Kidney (tissue), 13 donors: ENCODE measurements at regions not wholly inside any gene's neighbourhood (a gene's known extent, or its start where the extent isn't known, plus 50 kb on each side); places are given as distances from the start of the nearest gene placed in this dataset.

Experiments
- DNase-seq, 5 donors: peaks; one replicate each; pipeline ENCODE4 v3.0.0-alpha.2; 2013 to 2020
- FAIRE-seq: peaks from 2 replicates; lab custom pipeline; 2012; peaks lifted over from hg19 to GRCh38; lab: Jason Lieb, UNC
- H3K27ac ChIP-seq, 2 donors: one replicate each; pipeline ENCODE4 v1.7.0; 2013; ENCODE audit warnings: low read depth in 2 of 2, low read length in 2 of 2, inconsistent platforms in 1 of 2
- H3K27me3 ChIP-seq: one replicate; pipeline ENCODE4 v1.7.1; 2013; ENCODE audit warnings: low read length, inconsistent platforms; ENCODE audit not compliant: control insufficient read depth, insufficient read depth
- H3K36me3 ChIP-seq, 3 donors: one replicate each; pipeline versions ENCODE4 v1.7.0 to v1.7.1; 2013; ENCODE audit warnings: low read length in 3 of 3, control low read depth in 1 of 3, inconsistent platforms in 1 of 3; ENCODE audit not compliant: insufficient read depth in 3 of 3, control insufficient read depth in 2 of 3
- H3K4me1 ChIP-seq, 3 donors: one replicate each; pipeline versions ENCODE4 v1.7.0 to v1.7.1; 2013; ENCODE audit warnings: low read length in 3 of 3, inconsistent platforms in 1 of 3, low read depth in 1 of 3; ENCODE audit not compliant: control insufficient read depth in 2 of 3, insufficient read depth in 2 of 3
- H3K4me3 ChIP-seq, 3 donors: one replicate each; pipeline versions ENCODE4 v1.7.0 to v1.8.1; 2013; ENCODE audit warnings: low read length in 3 of 3, control low read depth in 1 of 3, inconsistent platforms in 1 of 3
- H3K9ac ChIP-seq, 3 donors: one replicate each; pipeline versions ENCODE4 v1.7.0 to v1.7.1; 2013; ENCODE audit warnings: low read length in 3 of 3, control low read depth in 1 of 3, inconsistent platforms in 1 of 3
- H3K9me3 ChIP-seq, 3 donors: one replicate each; pipeline versions ENCODE4 v1.7.0 to v1.7.1; 2013; ENCODE audit warnings: low read length in 3 of 3, control low read depth in 1 of 3, inconsistent platforms in 1 of 3; ENCODE audit not compliant: control insufficient read depth in 2 of 3, insufficient read depth in 1 of 3
- intact Hi-C: fragments of 100-400 bp; cut with DNase I; formaldehyde crosslinking; loops from one replicate; pipeline ENCODE4 v1.11.1; 2022
- TF ChIP-seq, protein P1 (sequence below): IDR thresholded peaks from 3 replicates; pipeline ENCODE4 v1.5.1; 2012; ENCODE audit warnings: mild to moderate bottlenecking, moderate library complexity, borderline replicate concordance; ENCODE audit not compliant: insufficient read depth; ENCODE audit errors: extremely low read depth
- donor health status: control.
- donor health status: control.
- donor health status: control.
- donor health status: control.
- donor health status: control.
- donor health status: DM: yes; HTN: yes; CAD: no.
- donor health status: Normal renal cell carcinoma (clear cell type).

DNA sequence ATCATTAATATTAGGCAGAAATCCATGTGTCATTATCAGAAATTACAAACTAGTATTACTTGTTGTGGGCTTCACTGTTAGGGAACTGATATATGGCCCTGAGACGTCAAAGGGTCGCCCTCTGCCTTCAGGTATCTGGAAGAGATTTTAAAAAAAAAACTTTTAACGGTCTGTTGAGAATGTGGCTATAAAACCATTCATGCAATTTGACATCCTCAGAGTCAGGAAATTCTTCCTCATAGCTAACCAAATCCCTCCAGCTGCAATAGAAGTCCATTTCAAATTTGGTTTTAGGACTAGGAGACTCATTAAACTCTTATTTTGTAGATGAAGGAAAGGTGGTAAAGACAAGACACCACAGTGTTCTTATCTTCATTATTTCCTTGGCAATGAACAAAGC, 194.2 kb upstream of the NOCT start:
- Histone ChIP-seq H3K4me1 (peaks cover 0 to 8% (median 0%) of the 10 kb centered on the region in 3 donors), H3K9ac (no peak overlapping the region), H3K36me3 (no peaks in the 10 kb centered on the region), H3K27me3 (no peaks in the 10 kb centered on the region), H3K4me3 (no peak overlapping the region), H3K9me3 (no peaks in the 10 kb centered on the region), H3K27ac (no peak overlapping the region)
- FAIRE-seq (no peak), DNase-seq (peak in 1 of 5 donors; percentile 52)
- TF ChIP-seq, protein P1, sequence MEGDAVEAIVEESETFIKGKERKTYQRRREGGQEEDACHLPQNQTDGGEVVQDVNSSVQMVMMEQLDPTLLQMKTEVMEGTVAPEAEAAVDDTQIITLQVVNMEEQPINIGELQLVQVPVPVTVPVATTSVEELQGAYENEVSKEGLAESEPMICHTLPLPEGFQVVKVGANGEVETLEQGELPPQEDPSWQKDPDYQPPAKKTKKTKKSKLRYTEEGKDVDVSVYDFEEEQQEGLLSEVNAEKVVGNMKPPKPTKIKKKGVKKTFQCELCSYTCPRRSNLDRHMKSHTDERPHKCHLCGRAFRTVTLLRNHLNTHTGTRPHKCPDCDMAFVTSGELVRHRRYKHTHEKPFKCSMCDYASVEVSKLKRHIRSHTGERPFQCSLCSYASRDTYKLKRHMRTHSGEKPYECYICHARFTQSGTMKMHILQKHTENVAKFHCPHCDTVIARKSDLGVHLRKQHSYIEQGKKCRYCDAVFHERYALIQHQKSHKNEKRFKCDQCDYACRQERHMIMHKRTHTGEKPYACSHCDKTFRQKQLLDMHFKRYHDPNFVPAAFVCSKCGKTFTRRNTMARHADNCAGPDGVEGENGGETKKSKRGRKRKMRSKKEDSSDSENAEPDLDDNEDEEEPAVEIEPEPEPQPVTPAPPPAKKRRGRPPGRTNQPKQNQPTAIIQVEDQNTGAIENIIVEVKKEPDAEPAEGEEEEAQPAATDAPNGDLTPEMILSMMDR = no peak
- intact Hi-C loops = no loop called here

DNA sequence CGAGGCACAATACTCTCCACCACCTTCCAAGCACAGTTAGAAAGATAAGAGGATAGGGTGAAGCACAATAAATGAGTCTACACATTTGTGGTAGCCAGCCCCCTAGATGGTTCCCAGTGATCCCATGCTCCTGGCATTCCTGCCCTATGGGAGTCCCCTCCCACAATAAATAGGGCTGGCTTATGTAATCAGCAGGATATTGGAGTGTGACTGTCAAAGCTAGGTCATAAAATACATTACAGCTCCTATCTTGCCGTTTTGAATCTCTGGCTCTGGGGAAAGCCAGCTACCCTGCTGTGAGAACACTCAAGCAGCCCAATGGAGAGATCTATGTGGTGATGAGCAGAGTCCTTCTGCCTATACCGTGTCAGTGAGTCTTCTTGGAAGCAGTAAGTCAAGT, 198.7 kb upstream of the NOCT start:
- Histone ChIP-seq H3K27ac (no peak overlapping the region), H3K36me3 (no peaks in the 10 kb centered on the region), H3K4me3 (no peak overlapping the region), H3K9ac (no peak overlapping the region), H3K9me3 (no peaks in the 10 kb centered on the region), H3K27me3 (no peaks in the 10 kb centered on the region), H3K4me1 (no peaks in the 10 kb centered on the region)
- intact Hi-C loops = no loop called here
- FAIRE-seq (no peak), DNase-seq (no peak)
- TF ChIP-seq, protein P1 = no peak

DNA sequence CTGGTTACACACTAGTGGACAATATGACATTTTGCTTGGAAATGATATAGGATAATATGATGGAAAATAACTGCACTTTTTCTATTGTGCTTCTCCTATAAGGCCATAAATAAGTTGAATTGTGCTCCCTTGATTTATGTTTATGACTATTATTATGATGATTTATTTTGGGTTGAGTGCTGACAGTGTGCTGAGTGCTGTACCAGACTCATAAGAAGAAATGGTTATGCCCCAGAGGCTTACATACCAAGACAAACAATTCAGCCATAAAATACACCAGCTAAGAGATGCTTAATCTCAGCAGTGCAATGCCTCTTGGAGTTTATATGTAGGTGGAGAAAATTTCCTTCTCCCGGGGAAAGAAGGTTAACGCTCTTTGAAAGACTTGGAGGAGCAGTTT, 199.8 kb upstream of the NOCT start:
- H3K4me1 ChIP-seq = no peaks in the 10 kb centered on the region
- H3K9me3 ChIP-seq = no peaks in the 10 kb centered on the region
- no peak overlapping the region for H3K27ac ChIP-seq
- H3K36me3 ChIP-seq = no peaks in the 10 kb centered on the region
- DNase-seq = no peak
- H3K27me3 ChIP-seq = no peaks in the 10 kb centered on the region
- no peak overlapping the region for H3K9ac ChIP-seq
- intact Hi-C loops = no loop called here
- H3K4me3 ChIP-seq = no peak overlapping the region
- TF ChIP-seq, protein P1 = no peak
- FAIRE-seq = no peak

DNA sequence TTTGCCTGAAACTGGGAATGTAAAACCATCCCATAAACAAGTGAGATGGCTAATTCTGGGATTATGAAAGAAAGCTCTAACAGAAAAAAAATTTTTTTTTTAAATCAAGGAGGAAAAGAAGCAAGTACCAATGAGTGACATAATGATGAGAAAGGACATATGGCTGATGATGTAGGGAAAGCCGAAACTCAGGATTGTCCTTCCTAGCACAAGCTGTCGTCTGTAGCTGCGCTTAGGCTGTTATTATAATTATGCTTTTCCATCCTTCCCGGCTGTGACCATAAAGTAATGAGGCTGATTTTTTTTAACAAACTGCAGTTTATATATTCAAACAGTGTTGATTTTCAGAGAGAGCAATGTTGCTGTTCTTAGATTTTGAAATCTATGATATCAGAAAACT, 209.8 kb upstream of the NOCT start:
- no peak overlapping the region for H3K9ac ChIP-seq
- H3K9me3 ChIP-seq = no peaks in the 10 kb centered on the region
- no peak for FAIRE-seq
- no peak overlapping the region for H3K27ac ChIP-seq
- no peak for DNase-seq
- H3K4me1 ChIP-seq = no peaks in the 10 kb centered on the region
- TF ChIP-seq, protein P1 = no peak
- no peak overlapping the region for H3K4me3 ChIP-seq
- intact Hi-C loops = no loop called here
- H3K27me3 ChIP-seq = no peaks in the 10 kb centered on the region
- no peaks in the 10 kb centered on the region for H3K36me3 ChIP-seq
